Psoas muscle (tissue), 7 donors: ENCODE measurements at regions not wholly inside any gene's neighbourhood (a gene's known extent, or its start where the extent isn't known, plus 50 kb on each side); places are given as distances from the start of the nearest gene placed in this dataset.

Source experiments
- ATAC-seq, 4 donors: fragments of 200-7000 bp; cut with Tn5 transposase; one replicate each; pipeline ENCODE4 v1.9.1; 2020; ENCODE audit warnings: moderate library complexity in 3 of 4, mild to moderate bottlenecking in 2 of 4
- DNase-seq, 2 donors: peaks; one replicate each; pipeline ENCODE4 v3.0.0-alpha.2; 2020
- H3K27ac ChIP-seq: fragments of 200-600 bp; one replicate; pipeline ENCODE4 v1.8.0; 2022
- H3K27me3 ChIP-seq, 3 donors: fragments of 200-600 bp in 1 of 3; one replicate each; pipeline versions ENCODE4 v1.6.1 to v1.8.0; 2013 to 2022; ENCODE audit warnings: low read length in 2 of 3, mild to moderate bottlenecking in 2 of 3, moderate library complexity in 1 of 3; ENCODE audit not compliant: insufficient read depth in 3 of 3
- H3K36me3 ChIP-seq, 2 donors: fragments of 200-600 bp in 1 of 2; one replicate each; pipeline versions ENCODE4 v1.6.1 to v1.8.0; 2013 to 2022; ENCODE audit warnings: low read depth in 1 of 2, mild to moderate bottlenecking in 1 of 2, moderate library complexity in 1 of 2; ENCODE audit not compliant: insufficient read depth in 1 of 2
- H3K4me1 ChIP-seq: fragments of 200-600 bp; one replicate; pipeline ENCODE4 v1.8.0; 2022
- H3K4me3 ChIP-seq: fragments of 200-600 bp; one replicate; pipeline ENCODE4 v1.8.0; 2022; ENCODE audit warnings: mild to moderate bottlenecking
- H3K9me3 ChIP-seq: fragments of 200-600 bp; one replicate; pipeline ENCODE4 v1.8.0; 2022
- CTCF ChIP-seq: fragments of 200-600 bp; IDR thresholded peaks from one replicate; pipeline ENCODE4 v1.8.0; 2022; ENCODE audit warnings: antibody characterized with exemption
- WGBS, 3 donors: extraction: QIAGEN DNeasy Blood & Tissue Kit; methylation state at CpG; one replicate each; pipeline versions ENCODE4 v1.1.6 to v1.1.7; 2013; 5-methylcytosine and 5-hydroxymethylcytosine counted together
- intact Hi-C, 2 donors: fragments of 100-400 bp; cut with DNase I; formaldehyde crosslinking; loops; one replicate each; pipeline versions ENCODE4 v1.11.0 to v1.14.2; 2022
- donor health status: healthy with polysubstance abuse.
- donor health status: DM: no; HTN: no; CAD: no; lungs with moderate emphysema.
- donor health status: Bipolar disorder and iron deficiency.
- donor health status: healthy.
- donor health status: DM: yes; HTN: yes; CAD: no.
- donor health status: DM: no; HTN: no; CAD: no.
- donor health status: DM: yes; HTN: yes; CAD: no.

- Histone ChIP-seq H3K36me3 (no peaks in the 10 kb centered on the region), H3K9me3 (no peaks in the 10 kb centered on the region), H3K4me3 (no peak overlapping the region), H3K27me3 (no peaks in the 10 kb centered on the region), H3K27ac (no peak overlapping the region), H3K4me1 (peaks cover 18% of the 10 kb centered on the region)
- ATAC-seq (no peak), DNase-seq (no peak)
- intact Hi-C loops = loop anchor here in 1 of 2 donors (5.0 kb wide), 1 partner anchor 52 kb away; no protein-coding TSS in a partner anchor
- 83 to 90% (median 87%) methylated on average over 17 of the region's 17 CpGs for WGBS, 3 donors
- no peak for TF ChIP-seq CTCF
These were observed 324.6 kb upstream of the PROK2 start for GRCh38 chr3:72109327-72110259.

- ATAC-seq (no peak), DNase-seq (no peak)
- H3K36me3 ChIP-seq = no peaks in the 10 kb centered on the region
- TF ChIP-seq CTCF = no peak
- intact Hi-C loops = no loop called here
- WGBS, 3 donors = 69 to 78% (median 74%) methylated on average over 6 of the region's 6 CpGs
- no peaks in the 10 kb centered on the region for H3K9me3 ChIP-seq
- peaks cover 9% of the 10 kb centered on the region for H3K4me1 ChIP-seq
- H3K27ac ChIP-seq = no peak overlapping the region
- H3K27me3 ChIP-seq = peaks cover 0 to 24% (median 5%) of the 10 kb centered on the region in 3 donors
- no peak overlapping the region for H3K4me3 ChIP-seq
These were observed 320.4 kb upstream of the PROK2 start for GRCh38 chr3:72105306-72105705.

GRCh38 chr3:72102112-72102616 lies 317.2 kb upstream of the PROK2 start:
- Histone ChIP-seq H3K4me1 (peaks cover 9% of the 10 kb centered on the region), H3K4me3 (no peak overlapping the region), H3K27me3 (peaks cover 0 to 24% (median 5%) of the 10 kb centered on the region in 3 donors), H3K27ac (no peak overlapping the region), H3K36me3 (no peaks in the 10 kb centered on the region), H3K9me3 (no peaks in the 10 kb centered on the region)
- DNase-seq = no peak
- TF ChIP-seq CTCF = no peak
- intact Hi-C loops = no loop called here
- 59 to 65% (median 60%) methylated on average over 5 of the region's 5 CpGs for whole genome bisulfite sequencing, 3 donors
- peak in 3 of 4 donors; percentile 11 to 31 (median 21) for ATAC-seq

- Histone ChIP-seq H3K36me3 (no peaks in the 10 kb centered on the region), H3K4me1 (peaks cover 9% of the 10 kb centered on the region), H3K27ac (no peak overlapping the region), H3K27me3 (peaks cover 0 to 24% (median 5%) of the 10 kb centered on the region in 3 donors), H3K4me3 (no peak overlapping the region), H3K9me3 (no peaks in the 10 kb centered on the region)
- intact Hi-C loops = no loop called here
- DNase-seq = no peak
- peak in 1 of 4 donors; percentile 14 for ATAC-seq
- no peak for TF ChIP-seq CTCF
- 59 to 64% (median 60%) methylated on average over 6 of the region's 6 CpGs for WGBS, 3 donors
These were observed 316.5 kb upstream of the PROK2 start for GRCh38 chr3:72101494-72101893.
